HG02763 (cell line): ENCODE measurements at regions not wholly inside any gene's neighbourhood (a gene's known extent, or its start where the extent isn't known, plus 50 kb on each side); places are given as distances from the start of the nearest gene placed in this dataset.

ENCODE experiments used
- ATAC-seq: cut with Tn5 transposase; IDR thresholded peaks from one replicate; pipeline ENCODE4 v1.9.1; 2021; ENCODE audit warnings: mild to moderate bottlenecking, moderate library complexity; ENCODE audit not compliant: unreplicated experiment

GRCh38 chr6:39999006-39999867 is 65.0 kb upstream of the MOCS1 start:
- ATAC-seq = no peak

GRCh38 chr6:39998126-39998525 is 63.9 kb upstream of the MOCS1 start:
- ATAC-seq = no peak

DNA sequence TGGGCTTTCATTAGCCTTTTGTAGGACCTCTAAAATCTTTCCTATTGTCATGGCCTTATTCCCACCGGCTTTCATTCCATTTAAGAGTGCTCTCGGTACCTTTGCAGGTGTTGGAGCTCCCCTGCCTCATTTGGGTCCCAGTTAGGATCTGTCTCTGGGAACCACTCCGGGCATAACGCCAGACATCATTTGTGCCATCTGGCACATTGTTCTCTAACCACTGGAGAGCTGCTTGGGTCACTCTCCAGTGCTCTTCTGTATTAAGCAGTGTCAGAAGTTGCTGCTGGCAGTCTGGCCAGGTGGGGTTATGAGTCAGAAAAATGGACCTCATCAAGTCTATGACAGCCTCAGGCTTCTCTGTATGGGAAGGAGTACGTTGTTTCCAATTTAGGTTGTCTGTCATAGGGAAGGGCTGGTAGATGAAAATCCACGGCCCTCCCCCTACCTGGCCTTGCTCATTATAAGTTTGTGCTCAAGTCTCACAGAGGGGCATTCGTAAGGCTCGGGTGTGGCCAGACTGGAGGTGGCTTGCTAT is 62.9 kb upstream of the MOCS1 start:
- no peak for ATAC-seq

GRCh38 chr6:39995633-39996032 is 61.4 kb upstream of the MOCS1 start:
- no peak for ATAC-seq

DNA sequence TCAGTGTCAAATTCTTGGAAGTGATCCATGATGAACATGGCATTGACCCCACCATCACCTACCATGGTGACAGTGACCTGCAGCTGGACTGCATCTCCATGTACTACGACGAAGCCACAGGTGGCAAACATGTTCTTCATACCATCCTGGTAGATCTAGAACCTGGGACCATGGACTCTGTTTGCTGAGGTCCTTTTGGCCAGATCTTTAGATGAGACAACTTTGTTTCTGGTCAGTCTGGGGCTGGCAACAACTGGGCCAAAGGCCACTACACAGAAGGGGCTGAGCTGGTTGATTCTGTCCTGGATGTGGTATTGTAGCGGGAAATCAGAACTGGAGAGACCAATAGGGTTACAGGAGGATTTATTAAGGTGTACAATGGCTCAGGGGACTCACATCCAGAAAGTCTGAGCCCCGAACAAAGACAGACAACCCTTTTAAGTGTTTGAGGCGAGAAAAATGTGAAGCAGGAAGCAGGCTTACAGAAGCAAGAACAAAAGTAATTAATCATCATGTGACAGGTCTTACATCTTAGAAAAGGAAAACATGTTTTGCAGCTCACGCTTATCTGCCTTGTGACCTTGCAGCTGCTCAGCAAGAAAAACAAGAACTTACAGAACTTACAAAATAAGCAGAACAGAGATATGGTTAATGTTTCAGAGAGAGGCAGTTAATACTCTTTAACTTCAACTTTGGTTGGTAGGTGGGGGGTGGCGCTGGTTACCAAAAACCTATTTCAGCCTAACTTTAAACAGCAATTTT is 58.8 kb upstream of the MOCS1 start:
- ATAC-seq = no peak
